ENCODE measurements at regions not wholly inside any gene's neighbourhood (a gene's known extent, or its start where the extent isn't known, plus 50 kb on each side); places are given as distances from the start of the nearest gene placed in this dataset.
A peak's percentile ranks its signal among the peaks of the same experiment; 100 is the strongest.

DNA sequence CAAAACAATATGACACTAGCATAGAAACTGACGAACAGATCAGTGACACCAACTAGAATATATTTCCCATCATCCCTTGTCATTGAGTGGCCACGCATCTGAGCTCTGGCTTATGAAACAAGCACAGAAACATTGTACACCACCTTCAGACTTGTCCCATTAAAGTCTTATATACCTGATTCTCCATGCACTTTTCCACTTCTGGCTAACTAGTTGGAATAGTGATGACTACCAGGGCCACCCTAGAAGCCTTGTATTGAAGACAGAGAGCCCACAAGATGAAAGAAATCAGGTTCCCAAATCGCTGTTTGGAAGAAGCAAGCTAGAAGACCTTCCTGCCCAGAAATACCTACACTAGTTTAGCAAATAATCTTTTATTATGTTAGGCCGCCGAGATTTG, 99.7 kb upstream of the PPM1H start:
- DNase-seq (ENCODE audit: low read depth), result no peak
- TF ChIP-seq, protein P1, sequence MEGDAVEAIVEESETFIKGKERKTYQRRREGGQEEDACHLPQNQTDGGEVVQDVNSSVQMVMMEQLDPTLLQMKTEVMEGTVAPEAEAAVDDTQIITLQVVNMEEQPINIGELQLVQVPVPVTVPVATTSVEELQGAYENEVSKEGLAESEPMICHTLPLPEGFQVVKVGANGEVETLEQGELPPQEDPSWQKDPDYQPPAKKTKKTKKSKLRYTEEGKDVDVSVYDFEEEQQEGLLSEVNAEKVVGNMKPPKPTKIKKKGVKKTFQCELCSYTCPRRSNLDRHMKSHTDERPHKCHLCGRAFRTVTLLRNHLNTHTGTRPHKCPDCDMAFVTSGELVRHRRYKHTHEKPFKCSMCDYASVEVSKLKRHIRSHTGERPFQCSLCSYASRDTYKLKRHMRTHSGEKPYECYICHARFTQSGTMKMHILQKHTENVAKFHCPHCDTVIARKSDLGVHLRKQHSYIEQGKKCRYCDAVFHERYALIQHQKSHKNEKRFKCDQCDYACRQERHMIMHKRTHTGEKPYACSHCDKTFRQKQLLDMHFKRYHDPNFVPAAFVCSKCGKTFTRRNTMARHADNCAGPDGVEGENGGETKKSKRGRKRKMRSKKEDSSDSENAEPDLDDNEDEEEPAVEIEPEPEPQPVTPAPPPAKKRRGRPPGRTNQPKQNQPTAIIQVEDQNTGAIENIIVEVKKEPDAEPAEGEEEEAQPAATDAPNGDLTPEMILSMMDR (conservative IDR thresholded peaks at IDR 0.05; ENCODE audit: low read depth, low read length), result no peak
- no peak overlapping the region for H3K4me3 ChIP-seq (ENCODE audit: low read depth, low read length)

DNA sequence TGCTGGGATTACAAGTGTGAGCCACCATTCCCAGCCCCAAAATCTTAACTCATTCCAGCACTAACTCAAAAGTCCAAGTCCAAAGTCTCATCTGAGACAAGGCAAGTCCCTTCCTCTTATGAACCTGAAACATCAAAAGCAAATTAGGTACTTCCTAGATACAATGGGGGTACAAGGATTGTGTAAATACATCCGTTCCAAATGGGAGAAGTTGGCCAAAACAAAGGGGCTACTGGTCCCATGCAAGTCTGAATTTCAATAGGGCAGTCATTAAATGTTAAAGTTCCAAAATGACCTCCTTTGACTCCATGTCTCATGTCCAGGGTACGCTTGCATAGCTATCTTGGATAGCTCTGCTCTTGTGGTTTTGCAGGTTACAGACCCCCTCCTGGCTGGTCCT, 94.7 kb upstream of the PPM1H start:
- no peak for DNase-seq (ENCODE audit: low read depth)
- TF ChIP-seq, protein P1 (conservative IDR thresholded peaks at IDR 0.05; ENCODE audit: low read depth, low read length), result no peak

DNA sequence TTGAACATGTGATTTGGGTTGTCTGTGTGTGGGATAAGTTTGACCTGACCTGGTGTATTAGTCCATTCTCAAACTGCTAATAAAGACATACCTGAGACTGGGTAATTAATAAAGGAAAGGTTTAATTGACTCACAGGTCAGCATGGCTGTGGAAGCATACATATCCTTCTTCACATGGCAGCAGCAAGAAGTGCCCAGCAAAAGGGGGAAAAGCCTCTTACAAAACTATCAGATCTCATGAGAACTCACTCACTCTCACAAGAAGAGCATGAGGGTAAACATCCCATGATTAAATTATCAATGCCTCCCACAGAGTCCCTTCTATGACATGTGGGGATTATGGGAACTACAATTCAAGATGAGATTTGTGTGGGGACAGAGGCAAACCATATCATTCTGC, 94.0 kb upstream of the PPM1H start:
- DNase-seq (ENCODE audit: low read depth), result no peak
- TF ChIP-seq, protein P1 (conservative IDR thresholded peaks at IDR 0.05; ENCODE audit: low read depth, low read length), result no peak
- no peak overlapping the region for H3K4me3 ChIP-seq (ENCODE audit: low read depth, low read length)

More for the DNA sequence above, 94.7 kb upstream of the PPM1H start:
- H3K4me3 ChIP-seq (ENCODE audit: low read depth, low read length), result no peak overlapping the region

DNA sequence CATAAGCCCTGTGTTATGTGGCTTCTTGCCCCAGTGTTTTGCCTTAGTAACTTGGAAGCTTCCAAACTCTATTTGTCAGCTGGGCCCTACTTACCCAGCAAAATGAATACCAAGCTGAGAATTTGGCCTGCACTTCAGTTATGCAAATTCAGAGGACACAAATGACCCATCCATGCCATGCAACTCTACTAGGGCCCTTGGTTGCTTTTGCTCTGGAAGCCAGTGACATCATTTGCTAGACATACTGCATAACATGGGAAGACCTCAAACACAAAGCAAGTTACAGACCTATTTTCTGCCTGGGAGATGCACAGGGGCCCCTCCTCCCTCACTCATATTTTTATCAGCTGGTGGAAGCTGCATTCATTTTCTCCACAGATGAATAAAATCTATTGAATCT, 90.2 kb upstream of the PPM1H start:
- no peak overlapping the region for H3K4me3 ChIP-seq (ENCODE audit: low read depth, low read length)
- TF ChIP-seq, protein P1 (conservative IDR thresholded peaks at IDR 0.05; ENCODE audit: low read depth, low read length), result no peak
- no peak for DNase-seq (ENCODE audit: low read depth)

DNA sequence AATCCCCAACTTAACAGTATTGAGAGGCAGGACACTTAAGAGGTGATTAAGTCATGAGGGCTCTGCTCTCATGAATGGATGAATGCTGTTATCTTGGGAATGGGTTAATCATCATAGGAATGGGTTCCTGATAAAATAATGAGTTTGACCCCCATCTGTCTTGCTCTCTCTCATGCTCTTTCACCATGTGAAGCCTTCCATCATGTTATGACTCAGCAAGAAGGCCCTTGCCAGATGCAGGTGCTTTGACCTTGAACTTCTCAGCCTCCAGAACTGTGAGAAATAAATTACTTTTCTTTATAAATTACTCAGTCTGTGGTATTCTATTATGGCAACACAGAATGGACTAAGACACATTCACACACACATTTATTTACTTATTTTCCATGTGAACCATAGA, 89.0 kb upstream of the PPM1H start:
- DNase-seq (ENCODE audit: low read depth), result peak; percentile 13
- H3K4me3 ChIP-seq (ENCODE audit: low read depth, low read length), result no peak overlapping the region
- TF ChIP-seq, protein P1 (conservative IDR thresholded peaks at IDR 0.05; ENCODE audit: low read depth, low read length), result no peak

DNA sequence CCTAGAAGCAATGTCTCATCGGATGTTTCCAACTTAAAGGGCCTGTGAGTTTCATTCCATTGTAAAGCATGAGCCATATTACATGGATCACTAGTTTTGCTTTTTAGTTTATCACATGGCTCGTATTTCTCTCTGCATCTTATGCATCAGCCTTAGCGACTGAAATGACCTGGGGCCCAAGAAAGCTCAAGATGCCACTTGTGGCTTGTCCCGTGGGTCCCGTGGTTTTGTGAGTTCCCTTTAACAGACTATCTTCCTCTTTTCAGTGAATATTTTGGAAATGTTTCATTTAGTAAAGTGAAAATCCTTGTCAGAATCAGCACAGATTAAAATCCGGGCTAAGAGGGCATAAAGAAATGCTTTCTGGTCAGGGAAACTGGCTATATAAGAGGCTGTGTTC, 86.2 kb upstream of the PPM1H start:
- TF ChIP-seq, protein P1 (conservative IDR thresholded peaks at IDR 0.05; ENCODE audit: low read depth, low read length), result no peak
- no peak for DNase-seq (ENCODE audit: low read depth)

DNA sequence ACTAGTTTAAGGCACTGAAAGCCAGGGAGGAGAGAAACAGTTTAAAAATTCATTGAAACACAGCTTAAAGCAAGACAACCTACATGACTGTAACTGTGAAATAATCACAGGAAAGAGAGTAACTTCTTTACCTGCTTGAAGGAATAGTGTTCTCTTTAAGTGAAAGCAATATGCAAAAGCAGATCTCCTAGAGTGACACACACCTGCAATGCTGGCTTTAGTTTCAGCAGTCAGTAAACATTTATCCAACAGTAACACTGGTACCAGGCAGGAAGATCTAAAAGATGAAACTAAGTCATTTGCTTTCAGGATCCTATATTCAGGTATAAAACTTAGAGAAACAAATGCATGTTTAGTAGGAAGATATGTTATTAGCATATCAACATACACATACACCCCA, 85.3 kb upstream of the PPM1H start:
- H3K4me3 ChIP-seq (ENCODE audit: low read depth, low read length), result no peak overlapping the region
- TF ChIP-seq, protein P1 (conservative IDR thresholded peaks at IDR 0.05; ENCODE audit: low read depth, low read length), result no peak
- no peak for DNase-seq (ENCODE audit: low read depth)

More for the DNA sequence above, 86.2 kb upstream of the PPM1H start:
- H3K4me3 ChIP-seq (ENCODE audit: low read depth, low read length), result no peak overlapping the region

Data from choroid plexus epithelial cell (primary cell).